ENCODE measurements at regions not wholly inside any gene's neighbourhood (a gene's known extent, or its start where the extent isn't known, plus 50 kb on each side); places are given as distances from the start of the nearest gene placed in this dataset.

DNA sequence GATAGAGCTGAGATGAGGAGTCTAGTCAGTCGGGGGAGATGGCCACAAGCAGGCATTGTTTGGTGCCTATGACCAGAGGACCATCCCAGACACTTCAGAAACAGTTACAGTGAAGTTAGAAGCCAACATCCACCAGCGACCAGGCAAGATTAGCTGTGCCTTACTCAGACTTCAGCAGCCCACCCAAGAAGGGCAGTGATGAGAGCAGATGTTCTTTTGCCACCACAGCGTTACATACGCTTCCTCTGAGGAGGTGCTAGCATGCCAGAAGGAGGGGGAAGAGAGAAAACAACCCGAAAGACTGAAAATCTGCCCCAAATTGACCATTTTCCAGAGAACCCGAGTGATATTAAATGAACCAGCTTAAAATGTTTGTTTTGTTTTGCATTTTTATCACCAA lies 186.8 kb downstream of the PRL start:
- no peaks in the 10 kb centered on the region for H3K79me2 ChIP-seq (ENCODE audit: control insufficient read depth, insufficient read depth, low read length)
- H3K9me1 ChIP-seq (replicated peaks; ENCODE audit: control insufficient read depth, extremely low read depth, insufficient read depth, low read length), result no peaks in the 10 kb centered on the region
- H3K9me3 ChIP-seq (replicated peaks; ENCODE audit: control insufficient read depth, insufficient read depth, low read length), result no peaks in the 10 kb centered on the region
- FAIRE-seq (no peak), DNase-seq (ENCODE audit: low read depth, low spot score) (no peak)
- H4K20me1 ChIP-seq (replicated peaks; ENCODE audit: control insufficient read depth, extremely low read depth, insufficient read depth, low read length), result no peaks in the 10 kb centered on the region
- no peak overlapping the region for H3K4me3 ChIP-seq (replicated peaks in 1 of 3; ENCODE audit: insufficient read depth in 1 of 3, low read depth in 1 of 3, low read length in 3 of 3)
- no peak overlapping the region for H3K27ac ChIP-seq (ENCODE audit: insufficient read depth, low read depth, low read length)
- TF ChIP-seq, protein P1, sequence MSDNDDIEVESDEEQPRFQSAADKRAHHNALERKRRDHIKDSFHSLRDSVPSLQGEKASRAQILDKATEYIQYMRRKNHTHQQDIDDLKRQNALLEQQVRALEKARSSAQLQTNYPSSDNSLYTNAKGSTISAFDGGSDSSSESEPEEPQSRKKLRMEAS (IDR thresholded peaks at IDR 0.05; ENCODE audit: insufficient read depth, insufficient read length), result no peak
- TF ChIP-seq JUN (IDR thresholded peaks at IDR 0.05; ENCODE audit: borderline replicate concordance, insufficient read depth, insufficient read length, low read depth) (no peak), POLR2A (IDR thresholded peaks at IDR 0.05; ENCODE audit: low read depth, low read length) (no peak), FOS (IDR thresholded peaks at IDR 0.05; ENCODE audit: borderline replicate concordance, insufficient read depth, low read length) (no peak), MYC (IDR thresholded peaks at IDR 0.05; ENCODE audit: low read depth, low read length) (no peak), EZH2 (IDR thresholded peaks at IDR 0.05; ENCODE audit: borderline replicate concordance, low read depth, low read length, severe bottlenecking) (no peak), POLR2AphosphoS5 (IDR thresholded peaks at IDR 0.05; ENCODE audit: insufficient read depth, low read depth, low read length) (no peak), GATA2 (IDR thresholded peaks at IDR 0.05; ENCODE audit: insufficient read depth, insufficient read length, low read depth, low read length) (no peak)
- TF ChIP-seq, protein P2, sequence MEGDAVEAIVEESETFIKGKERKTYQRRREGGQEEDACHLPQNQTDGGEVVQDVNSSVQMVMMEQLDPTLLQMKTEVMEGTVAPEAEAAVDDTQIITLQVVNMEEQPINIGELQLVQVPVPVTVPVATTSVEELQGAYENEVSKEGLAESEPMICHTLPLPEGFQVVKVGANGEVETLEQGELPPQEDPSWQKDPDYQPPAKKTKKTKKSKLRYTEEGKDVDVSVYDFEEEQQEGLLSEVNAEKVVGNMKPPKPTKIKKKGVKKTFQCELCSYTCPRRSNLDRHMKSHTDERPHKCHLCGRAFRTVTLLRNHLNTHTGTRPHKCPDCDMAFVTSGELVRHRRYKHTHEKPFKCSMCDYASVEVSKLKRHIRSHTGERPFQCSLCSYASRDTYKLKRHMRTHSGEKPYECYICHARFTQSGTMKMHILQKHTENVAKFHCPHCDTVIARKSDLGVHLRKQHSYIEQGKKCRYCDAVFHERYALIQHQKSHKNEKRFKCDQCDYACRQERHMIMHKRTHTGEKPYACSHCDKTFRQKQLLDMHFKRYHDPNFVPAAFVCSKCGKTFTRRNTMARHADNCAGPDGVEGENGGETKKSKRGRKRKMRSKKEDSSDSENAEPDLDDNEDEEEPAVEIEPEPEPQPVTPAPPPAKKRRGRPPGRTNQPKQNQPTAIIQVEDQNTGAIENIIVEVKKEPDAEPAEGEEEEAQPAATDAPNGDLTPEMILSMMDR (IDR thresholded peaks at IDR 0.05; ENCODE audit: extremely low read depth in 1 of 2, insufficient read depth in 1 of 2, low read depth in 1 of 2, low read length in 2 of 2), result no peak
- BruUV-seq (replicated peaks), result no TSS peak
- intact Hi-C loops (cut with micrococcal nuclease) (no loop called here), dilution Hi-C loops (cut with MboI; ENCODE audit: extremely low pct_ligation_motif_present, low sequenced_read_pairs) (no loop called here)
- H3K9ac ChIP-seq (replicated peaks; ENCODE audit: extremely low read depth, insufficient read depth, low read length), result no peak overlapping the region
- no peak overlapping the region for H3K4me2 ChIP-seq (ENCODE audit: insufficient read depth, low read length)
- H3K36me3 ChIP-seq (ENCODE audit: control insufficient read depth in 2 of 2, extremely low read depth in 1 of 2, insufficient read depth in 2 of 2, low read length in 2 of 2), result peaks cover 0 to 2% of the 10 kb centered on the region in 2 experiments
- POLR2A ChIA-PET, result no interaction called here
- H2AFZ ChIP-seq (ENCODE audit: low read depth, low read length), result no peak overlapping the region
- no peaks in the 10 kb centered on the region for H3K27me3 ChIP-seq (ENCODE audit: control insufficient read depth in 2 of 2, insufficient read depth in 2 of 2, low read length in 2 of 2)
- CTCF ChIA-PET, result no interaction called here
- peaks cover 21% of the 10 kb centered on the region for H3K4me1 ChIP-seq (ENCODE audit: control insufficient read depth, extremely low read depth, insufficient read depth, low read length)

Measured in endothelial cell of umbilical vein (primary cell).